HG02588 (cell line): ENCODE measurements at regions not wholly inside any gene's neighbourhood (a gene's known extent, or its start where the extent isn't known, plus 50 kb on each side); places are given as distances from the start of the nearest gene placed in this dataset.

Experiments used
- ATAC-seq: cut with Tn5 transposase; IDR thresholded peaks from one replicate; pipeline ENCODE4 v1.9.1; 2021; ENCODE audit warnings: mild to moderate bottlenecking, moderate library complexity; ENCODE audit not compliant: unreplicated experiment

GRCh38 chrX:39642071-39642470 is 455.7 kb downstream of the BCOR start:
- no peak for ATAC-seq

GRCh38 chrX:39643550-39643949 is 454.2 kb downstream of the BCOR start:
- no peak for ATAC-seq

GRCh38 chrX:39645178-39645895 is 452.4 kb downstream of the BCOR start:
- ATAC-seq = no peak

- ATAC-seq = no peak
Measured at GRCh38 chrX:39648548-39649254, 449.1 kb downstream of the BCOR start.

GRCh38 chrX:39650768-39651347 is 446.9 kb downstream of the BCOR start:
- ATAC-seq = no peak

- no peak for ATAC-seq
Measured at GRCh38 chrX:39652336-39652735, 445.4 kb downstream of the BCOR start.

- ATAC-seq = no peak
Measured at GRCh38 chrX:39653691-39654090, 444.1 kb downstream of the BCOR start.

- no peak for ATAC-seq
Measured at GRCh38 chrX:39654183-39654925, 443.4 kb downstream of the BCOR start.

- ATAC-seq = no peak
Measured at GRCh38 chrX:39654952-39655351, 442.8 kb downstream of the BCOR start.

GRCh38 chrX:39661116-39661907 is 436.4 kb downstream of the BCOR start:
- no peak for ATAC-seq

GRCh38 chrX:39665830-39666518 is 431.8 kb downstream of the BCOR start:
- ATAC-seq = no peak

- ATAC-seq = no peak
Measured at GRCh38 chrX:39667191-39667590, 430.6 kb downstream of the BCOR start.

GRCh38 chrX:39667736-39668482 is 429.8 kb downstream of the BCOR start:
- no peak for ATAC-seq

GRCh38 chrX:39669668-39670067 is 428.1 kb downstream of the BCOR start:
- ATAC-seq = no peak

- no peak for ATAC-seq
Measured at GRCh38 chrX:39670281-39670680, 427.5 kb downstream of the BCOR start.

GRCh38 chrX:39672405-39672804 is 425.4 kb downstream of the BCOR start:
- ATAC-seq = no peak

GRCh38 chrX:39674490-39675161 is 423.1 kb downstream of the BCOR start:
- no peak for ATAC-seq

GRCh38 chrX:39675162-39675553 is 422.6 kb downstream of the BCOR start:
- no peak for ATAC-seq

GRCh38 chrX:39675619-39676018 is 422.1 kb downstream of the BCOR start:
- no peak for ATAC-seq
